Left lobe of liver (tissue), 2 donors: ENCODE measurements at regions not wholly inside any gene's neighbourhood (a gene's known extent, or its start where the extent isn't known, plus 50 kb on each side); places are given as distances from the start of the nearest gene placed in this dataset.
A peak's percentile ranks its signal among the peaks of the same experiment; 100 is the strongest.
"Not testable (repeated sequence)": the region's sequence is repeated elsewhere in the genome, so short reads cannot be mapped to it uniquely, and the experiment has no call there.

Source experiments
- ATAC-seq: fragments of 200-7000 bp; cut with Tn5 transposase; one replicate; pipeline ENCODE4 v1.9.1; 2020; ENCODE audit warnings: mild to moderate bottlenecking, moderate library complexity
- DNase-seq: peaks from one replicate; pipeline ENCODE4 v3.0.0-alpha.2; 2020; ENCODE audit warnings: low spot score
- donor health status: DM: no; HTN: no; CAD: no; lungs with moderate emphysema.
- donor health status: DM: no; HTN: yes; CAD: no.

DNA sequence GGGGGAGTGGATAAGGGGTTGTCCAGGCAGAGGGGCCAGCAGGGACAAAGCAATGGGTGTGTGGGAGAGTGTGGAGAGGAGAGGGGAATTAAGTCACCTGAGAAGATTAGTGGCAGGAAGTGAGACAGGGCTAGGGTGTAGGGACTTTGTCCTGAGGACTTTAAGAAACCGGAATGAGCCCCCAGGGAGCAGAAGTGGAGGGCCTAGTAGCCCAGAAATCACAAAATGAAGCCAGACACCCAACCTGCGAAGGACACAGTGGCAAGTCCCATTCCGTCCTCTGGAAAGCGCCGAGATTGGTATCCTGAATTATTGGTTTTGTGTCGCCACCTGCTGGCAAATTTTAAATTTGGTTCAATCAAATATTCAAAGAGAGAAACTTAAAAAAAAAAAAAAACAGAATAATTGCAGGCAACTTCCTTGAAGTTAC lies 78.0 kb upstream of the SLC25A36 start:
- DNase-seq: peak; percentile 47
- ATAC-seq: peak; percentile 74

DNA sequence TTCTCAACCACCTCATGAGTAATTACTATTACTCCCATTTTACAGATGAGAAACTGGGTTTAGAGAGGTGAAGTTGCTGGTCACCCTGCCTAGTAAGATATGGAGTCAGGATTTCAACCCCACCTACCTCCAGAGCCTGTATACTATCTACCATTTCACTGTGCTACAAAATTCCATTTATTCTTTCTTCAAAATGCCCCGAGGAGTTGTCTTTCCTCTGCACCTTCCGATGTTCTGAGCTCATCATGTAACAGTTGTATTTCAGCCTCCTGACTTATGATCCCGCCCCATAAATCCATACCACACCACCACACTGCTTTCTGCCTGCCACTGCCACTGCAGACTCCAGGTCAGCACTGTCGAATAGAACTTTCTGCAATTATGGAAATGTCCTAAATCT lies 71.3 kb upstream of the SLC25A36 start:
- DNase-seq (no peak), ATAC-seq (no peak)

GRCh38 chr3:140871022-140871421 lies 70.6 kb upstream of the SLC25A36 start:
- no peak for ATAC-seq
- no peak for DNase-seq

- ATAC-seq, DNase-seq: not testable (repeated sequence)
Measured at GRCh38 chr3:140872165-140872564, 69.5 kb upstream of the SLC25A36 start.

GRCh38 chr3:140883428-140884040 lies 58.1 kb upstream of the SLC25A36 start:
- DNase-seq (no peak), ATAC-seq (no peak)

GRCh38 chr3:140885697-140886096 lies 55.9 kb upstream of the SLC25A36 start:
- ATAC-seq, DNase-seq: not testable (repeated sequence)
